GM12872 (cell line): ENCODE measurements at regions not wholly inside any gene's neighbourhood (a gene's known extent, or its start where the extent isn't known, plus 50 kb on each side); places are given as distances from the start of the nearest gene placed in this dataset.

Experiments used
- CTCF ChIP-seq: IDR thresholded peaks from 3 replicates; pipeline ENCODE4 v1.5.1; 2011; ENCODE audit warnings: low read depth, mild to moderate bottlenecking, low read length, moderate library complexity; ENCODE audit not compliant: insufficient read depth

- no peak for TF ChIP-seq CTCF
These were observed 146.2 kb upstream of the ZBTB20 start for GRCh38 chr3:115293321-115293720.

- TF ChIP-seq CTCF, result no peak
These were observed 154.3 kb upstream of the ZBTB20 start for GRCh38 chr3:115301364-115301860.

GRCh38 chr3:115321400-115321805 lies 174.3 kb upstream of the ZBTB20 start:
- no peak for TF ChIP-seq CTCF

GRCh38 chr3:115322901-115323300 lies 175.8 kb upstream of the ZBTB20 start:
- TF ChIP-seq CTCF, result no peak

GRCh38 chr3:115323380-115323779 lies 176.3 kb upstream of the ZBTB20 start:
- no peak for TF ChIP-seq CTCF

- TF ChIP-seq CTCF, result no peak
These were observed 177.0 kb upstream of the ZBTB20 start for GRCh38 chr3:115324056-115324455.

- no peak for TF ChIP-seq CTCF
These were observed 178.5 kb upstream of the ZBTB20 start for GRCh38 chr3:115325539-115325938.

- no peak for TF ChIP-seq CTCF
These were observed 183.3 kb upstream of the ZBTB20 start for GRCh38 chr3:115330430-115330829.
